ENCODE measurements at regions not wholly inside any gene's neighbourhood (a gene's known extent, or its start where the extent isn't known, plus 50 kb on each side); places are given as distances from the start of the nearest gene placed in this dataset.

DNA sequence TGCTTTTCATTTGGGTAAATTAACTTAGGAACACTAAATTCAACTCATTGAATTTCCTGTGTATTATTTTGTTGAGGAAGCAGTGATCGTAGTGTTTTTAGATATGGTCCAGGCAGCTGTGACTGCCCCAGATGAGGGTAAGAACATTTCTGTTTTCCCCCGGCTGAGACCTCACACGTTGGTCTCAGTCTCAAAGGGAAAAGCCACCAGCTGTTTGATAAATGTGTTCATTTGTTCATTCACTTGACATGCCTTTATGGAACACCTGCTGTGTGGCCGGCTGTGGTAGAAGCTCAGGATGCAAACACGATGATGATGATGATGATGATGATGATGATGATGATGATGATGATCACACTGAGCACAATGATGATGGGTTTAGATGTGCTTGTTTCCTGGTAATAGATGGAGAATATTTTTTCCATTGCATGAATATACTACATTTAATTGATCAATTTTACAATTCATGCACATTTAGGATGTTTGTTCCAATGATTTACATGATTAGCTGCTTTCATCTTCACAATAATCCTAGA is 125.6 kb upstream of the ZNF32 start:
- H3K4me3 ChIP-seq: no peak overlapping the region
- no peaks in the 10 kb centered on the region for H3K79me2 ChIP-seq (ENCODE audit: low read depth)
- ChIA-PET CTCF (no interaction called here), POLR2A (ENCODE audit: unreplicated experiment) (no interaction called here)
- no peaks in the 10 kb centered on the region for H4K20me1 ChIP-seq (ENCODE audit: insufficient read depth)
- no peak for DNase-seq
- intact Hi-C loops (cut with micrococcal nuclease; ENCODE audit: unreplicated experiment): no loop called here
- TF ChIP-seq EZH2 (IDR thresholded peaks at IDR 0.05; ENCODE audit: low read depth) (no peak), CTCF (conservative IDR thresholded peaks at IDR 0.05) (no peak)
- peaks cover 7% of the 10 kb centered on the region for H3K27me3 ChIP-seq (ENCODE audit: insufficient read depth, low read depth)
- no peak overlapping the region for H2AFZ ChIP-seq
- no peaks in the 10 kb centered on the region for H3F3A ChIP-seq (ENCODE audit: insufficient read depth, low read depth)
- no peaks in the 10 kb centered on the region for H3K9me2 ChIP-seq (ENCODE audit: insufficient read depth)
- no peaks in the 10 kb centered on the region for H3K36me3 ChIP-seq (ENCODE audit: low read depth)
- no peaks in the 10 kb centered on the region for H3K9me3 ChIP-seq (ENCODE audit: insufficient read depth, low read depth)
- BruUV-seq (replicated peaks): no TSS peak
- no peak overlapping the region for H3K27ac ChIP-seq
- H3K4me1 ChIP-seq (replicated peaks; ENCODE audit: insufficient read depth): no peaks in the 10 kb centered on the region
- H3K4me2 ChIP-seq: no peak overlapping the region

DNA sequence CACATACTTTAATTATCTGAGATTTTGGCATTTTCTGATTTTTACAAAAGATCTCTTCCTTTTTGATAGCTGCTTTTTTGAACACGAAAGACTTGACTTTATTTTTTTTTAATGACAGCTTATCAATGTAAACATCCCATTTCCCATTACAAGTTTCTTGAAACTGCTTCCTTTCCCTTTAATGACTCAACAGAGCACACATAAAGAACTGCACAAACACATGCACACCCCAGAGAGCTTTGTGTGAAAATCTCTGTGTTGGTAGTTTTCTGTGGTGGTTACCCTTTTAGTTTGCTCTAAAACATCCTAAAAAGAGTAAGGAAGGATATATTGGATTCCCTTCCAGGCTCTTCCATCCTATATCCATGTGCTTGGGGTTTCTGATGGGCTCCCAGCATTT is 125.1 kb upstream of the ZNF32 start:
- TF ChIP-seq CTCF (conservative IDR thresholded peaks at IDR 0.05) (no peak), EZH2 (IDR thresholded peaks at IDR 0.05; ENCODE audit: low read depth) (no peak)
- peaks cover 2% of the 10 kb centered on the region; the same call in 1 of the 2 replicates for H3K27me3 ChIP-seq (ENCODE audit: insufficient read depth, low read depth)
- intact Hi-C loops (cut with micrococcal nuclease; ENCODE audit: unreplicated experiment): no loop called here
- no peaks in the 10 kb centered on the region for H3K9me3 ChIP-seq (ENCODE audit: insufficient read depth, low read depth)
- POLR2A ChIA-PET (ENCODE audit: unreplicated experiment): no interaction called here
- no TSS peak for BruUV-seq (replicated peaks)
- CTCF ChIA-PET: no interaction called here
- no peak for DNase-seq
- no peak overlapping the region for H3K27ac ChIP-seq
- no peak overlapping the region for H3K4me2 ChIP-seq
- H3K4me3 ChIP-seq: no peak overlapping the region
- H2AFZ ChIP-seq: no peak overlapping the region
- H3K4me1 ChIP-seq (replicated peaks; ENCODE audit: insufficient read depth): no peaks in the 10 kb centered on the region
- no peaks in the 10 kb centered on the region for H4K20me1 ChIP-seq (ENCODE audit: insufficient read depth)
- no peaks in the 10 kb centered on the region for H3K79me2 ChIP-seq (ENCODE audit: low read depth)
- no peaks in the 10 kb centered on the region for H3K9me2 ChIP-seq (ENCODE audit: insufficient read depth)
- H3F3A ChIP-seq (ENCODE audit: insufficient read depth, low read depth): no peaks in the 10 kb centered on the region
- no peaks in the 10 kb centered on the region for H3K36me3 ChIP-seq (ENCODE audit: low read depth)

DNA sequence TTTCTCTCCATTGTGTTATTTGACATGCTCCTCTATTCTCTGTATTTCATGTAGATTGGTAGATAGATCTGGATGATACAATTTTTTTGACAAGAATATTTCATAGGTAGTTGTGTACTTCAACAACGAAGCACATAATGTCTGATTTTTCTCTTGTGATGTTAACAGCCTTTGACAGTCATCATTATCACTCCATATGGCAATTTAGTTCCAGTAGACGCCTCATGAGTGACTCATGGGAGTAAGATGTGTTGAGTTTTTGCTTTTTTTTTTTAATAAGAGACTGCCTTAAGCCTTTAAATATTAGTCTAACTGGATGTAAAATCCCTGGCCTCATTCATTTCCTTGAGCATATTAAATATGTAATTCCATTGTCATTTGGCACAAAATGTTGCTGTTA is 123.5 kb upstream of the ZNF32 start:
- Histone ChIP-seq H3K79me2 (ENCODE audit: low read depth) (no peaks in the 10 kb centered on the region), H3K9me3 (ENCODE audit: insufficient read depth, low read depth) (no peaks in the 10 kb centered on the region), H3K4me3 (no peak overlapping the region), H3K27me3 (ENCODE audit: insufficient read depth, low read depth) (no peaks in the 10 kb centered on the region), H4K20me1 (ENCODE audit: insufficient read depth) (no peaks in the 10 kb centered on the region), H3K4me2 (no peak overlapping the region), H3K4me1 (replicated peaks; ENCODE audit: insufficient read depth) (no peaks in the 10 kb centered on the region), H3K9me2 (ENCODE audit: insufficient read depth) (no peaks in the 10 kb centered on the region), H3F3A (ENCODE audit: insufficient read depth, low read depth) (no peaks in the 10 kb centered on the region), H3K27ac (no peak overlapping the region), H3K36me3 (ENCODE audit: low read depth) (no peaks in the 10 kb centered on the region), H2AFZ (no peak overlapping the region)
- intact Hi-C loops (cut with micrococcal nuclease; ENCODE audit: unreplicated experiment): no loop called here
- TF ChIP-seq CTCF (conservative IDR thresholded peaks at IDR 0.05): no peak
- TF ChIP-seq EZH2 (IDR thresholded peaks at IDR 0.05; ENCODE audit: low read depth): no peak
- BruUV-seq (replicated peaks): no TSS peak
- POLR2A ChIA-PET (ENCODE audit: unreplicated experiment): no interaction called here
- no peak for DNase-seq
- CTCF ChIA-PET: no interaction called here

Measured in PC-9 (cell line).